ENCODE measurements at regions not wholly inside any gene's neighbourhood (a gene's known extent, or its start where the extent isn't known, plus 50 kb on each side); places are given as distances from the start of the nearest gene placed in this dataset.

- no peak overlapping the region for H3K4me3 ChIP-seq (ENCODE audit: low read depth, low read length)
- no peak for TF ChIP-seq CTCF (IDR thresholded peaks at IDR 0.05; ENCODE audit: low read depth, low read length)
Measured at GRCh38 chr10:47160261-47160908, 139.6 kb upstream of the GDF10 start.

- TF ChIP-seq CTCF (IDR thresholded peaks at IDR 0.05; ENCODE audit: low read depth, low read length), result no peak
- H3K4me3 ChIP-seq (ENCODE audit: low read depth, low read length), result no peak overlapping the region
Measured at GRCh38 chr10:47160967-47161366, 139.0 kb upstream of the GDF10 start.

- H3K4me3 ChIP-seq (ENCODE audit: low read depth, low read length), result no peak overlapping the region
- TF ChIP-seq CTCF (IDR thresholded peaks at IDR 0.05; ENCODE audit: low read depth, low read length), result no peak
Measured at GRCh38 chr10:47161465-47161864, 138.5 kb upstream of the GDF10 start.

GRCh38 chr10:47164126-47164799 lies 135.7 kb upstream of the GDF10 start:
- H3K4me3 ChIP-seq (ENCODE audit: low read depth, low read length), result no peak overlapping the region
- TF ChIP-seq CTCF (IDR thresholded peaks at IDR 0.05; ENCODE audit: low read depth, low read length), result no peak

GRCh38 chr10:47164800-47165128 lies 135.2 kb upstream of the GDF10 start:
- no peak for TF ChIP-seq CTCF (IDR thresholded peaks at IDR 0.05; ENCODE audit: low read depth, low read length)
- no peak overlapping the region for H3K4me3 ChIP-seq (ENCODE audit: low read depth, low read length)

- no peak for TF ChIP-seq CTCF (IDR thresholded peaks at IDR 0.05; ENCODE audit: low read depth, low read length)
- no peak overlapping the region for H3K4me3 ChIP-seq (ENCODE audit: low read depth, low read length)
Measured at GRCh38 chr10:47165168-47165710, 134.8 kb upstream of the GDF10 start.

GRCh38 chr10:47165711-47166404 lies 134.1 kb upstream of the GDF10 start:
- H3K4me3 ChIP-seq (ENCODE audit: low read depth, low read length), result no peak overlapping the region; the same call in 1 of the 2 replicates
- TF ChIP-seq CTCF (IDR thresholded peaks at IDR 0.05; ENCODE audit: low read depth, low read length), result no peak

Data from WI38 (cell line).